ENCODE measurements at regions not wholly inside any gene's neighbourhood (a gene's known extent, or its start where the extent isn't known, plus 50 kb on each side); places are given as distances from the start of the nearest gene placed in this dataset.

- Histone ChIP-seq H3K9me3 (ENCODE audit: low read length) (no peaks in the 10 kb centered on the region), H2AFZ (ENCODE audit: low read length) (no peak overlapping the region), H3K27me3 (ENCODE audit: low read length) (peaks cover 18% of the 10 kb centered on the region; the same call in 1 of the 2 replicates), H3F3A (ENCODE audit: low read length, unreplicated experiment) (no peaks in the 10 kb centered on the region), H3K4me1 (ENCODE audit: insufficient read depth, low read length) (no peaks in the 10 kb centered on the region), H3K9me2 (replicated peaks; ENCODE audit: low read length) (no peaks in the 10 kb centered on the region), H3K4me3 (ENCODE audit: low read length) (no peak overlapping the region), H3K9ac (ENCODE audit: low read length) (no peak overlapping the region), H3K27ac (ENCODE audit: low read length) (no peak overlapping the region), H4K20me1 (ENCODE audit: low read length) (no peaks in the 10 kb centered on the region), H3K79me2 (ENCODE audit: low read length) (no peaks in the 10 kb centered on the region), H3K36me3 (ENCODE audit: low read depth, low read length) (no peaks in the 10 kb centered on the region), H3K4me2 (ENCODE audit: low read length) (no peak overlapping the region)
- intact Hi-C loops (cut with micrococcal nuclease), result no loop called here
- CTCF ChIA-PET, result no interaction called here
- POLR2A ChIA-PET (ENCODE audit: unreplicated experiment), result no interaction called here
- ATAC-seq (no peak), DNase-seq (no peak)
- no TSS peak for BruUV-seq (replicated peaks)
- TF ChIP-seq CTCF (conservative IDR thresholded peaks at IDR 0.05; ENCODE audit: low read depth, low read length), result no peak
- no peak for TF ChIP-seq EZH2 (IDR thresholded peaks at IDR 0.05; ENCODE audit: low read length, unreplicated experiment)
- no peak for TF ChIP-seq EZH2phosphoT487 (IDR thresholded peaks at IDR 0.05; ENCODE audit: borderline replicate concordance, low read length)
Observed at GRCh38 chr14:23864259-23864658, 89.3 kb upstream of the DHRS4 start.

DNA sequence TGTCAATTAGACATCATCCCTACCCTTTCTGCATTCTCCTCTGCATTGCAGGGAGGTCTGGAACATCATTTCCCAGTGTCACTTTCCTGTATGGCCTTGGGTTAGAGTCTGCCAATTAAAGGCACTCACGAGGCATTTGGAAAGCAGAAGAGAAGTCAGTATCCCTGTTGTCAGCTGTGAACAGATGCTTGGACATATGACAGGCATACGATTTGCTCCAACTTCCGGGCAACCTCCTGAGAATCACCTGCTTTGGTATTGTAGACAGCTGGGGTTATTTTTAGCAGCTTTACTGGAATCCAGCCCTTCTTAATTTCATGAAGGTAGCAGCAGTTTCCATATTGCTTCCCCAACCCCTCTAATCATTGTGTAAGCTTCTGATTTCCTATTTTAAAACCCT is 88.7 kb upstream of the DHRS4 start:
- CTCF ChIA-PET, result no interaction called here
- POLR2A ChIA-PET (ENCODE audit: unreplicated experiment), result no interaction called here

GRCh38 chr14:23865502-23865901 is 88.1 kb upstream of the DHRS4 start:
- TF ChIP-seq EZH2 (IDR thresholded peaks at IDR 0.05; ENCODE audit: low read length, unreplicated experiment) (no peak), CTCF (conservative IDR thresholded peaks at IDR 0.05; ENCODE audit: low read depth, low read length) (no peak), EZH2phosphoT487 (IDR thresholded peaks at IDR 0.05; ENCODE audit: borderline replicate concordance, low read length) (no peak)
- ChIA-PET CTCF (no interaction called here), POLR2A (ENCODE audit: unreplicated experiment) (no interaction called here)
- Histone ChIP-seq H3K9me3 (ENCODE audit: low read length) (no peaks in the 10 kb centered on the region), H3K4me3 (ENCODE audit: low read length) (no peak overlapping the region), H3K4me2 (ENCODE audit: low read length) (no peak overlapping the region), H3K79me2 (ENCODE audit: low read length) (no peaks in the 10 kb centered on the region), H3K36me3 (ENCODE audit: low read depth, low read length) (no peaks in the 10 kb centered on the region), H2AFZ (ENCODE audit: low read length) (no peak overlapping the region), H3K9ac (ENCODE audit: low read length) (no peak overlapping the region), H3F3A (ENCODE audit: low read length, unreplicated experiment) (no peaks in the 10 kb centered on the region), H3K27ac (ENCODE audit: low read length) (no peak overlapping the region), H3K9me2 (replicated peaks; ENCODE audit: low read length) (no peaks in the 10 kb centered on the region), H3K4me1 (ENCODE audit: insufficient read depth, low read length) (no peaks in the 10 kb centered on the region), H3K27me3 (ENCODE audit: low read length) (peaks cover 5% of the 10 kb centered on the region; the same call in 1 of the 2 replicates), H4K20me1 (ENCODE audit: low read length) (no peaks in the 10 kb centered on the region)
- intact Hi-C loops (cut with micrococcal nuclease), result no loop called here
- peak; percentile 27 for DNase-seq
- no TSS peak for BruUV-seq (replicated peaks)
- ATAC-seq, result peak; percentile 65

More for the DNA sequence above, 88.7 kb upstream of the DHRS4 start:
- no peaks in the 10 kb centered on the region for H3K9me3 ChIP-seq (ENCODE audit: low read length)
- H3K4me1 ChIP-seq (ENCODE audit: insufficient read depth, low read length), result no peaks in the 10 kb centered on the region
- H3F3A ChIP-seq (ENCODE audit: low read length, unreplicated experiment), result no peaks in the 10 kb centered on the region
- no peaks in the 10 kb centered on the region for H3K79me2 ChIP-seq (ENCODE audit: low read length)
- no TSS peak for BruUV-seq (replicated peaks)
- no peak overlapping the region for H3K27ac ChIP-seq (ENCODE audit: low read length)
- DNase-seq (no peak), ATAC-seq (no peak)
- no peak overlapping the region for H3K4me2 ChIP-seq (ENCODE audit: low read length)
- no peak overlapping the region for H2AFZ ChIP-seq (ENCODE audit: low read length)
- H3K9ac ChIP-seq (ENCODE audit: low read length), result no peak overlapping the region
- peaks cover 12% of the 10 kb centered on the region; the same call in 1 of the 2 replicates for H3K27me3 ChIP-seq (ENCODE audit: low read length)
- intact Hi-C loops (cut with micrococcal nuclease), result no loop called here
- no peak for TF ChIP-seq EZH2 (IDR thresholded peaks at IDR 0.05; ENCODE audit: low read length, unreplicated experiment)
- TF ChIP-seq EZH2phosphoT487 (IDR thresholded peaks at IDR 0.05; ENCODE audit: borderline replicate concordance, low read length), result no peak
- no peak for TF ChIP-seq CTCF (conservative IDR thresholded peaks at IDR 0.05; ENCODE audit: low read depth, low read length)
- H3K4me3 ChIP-seq (ENCODE audit: low read length), result no peak overlapping the region
- no peaks in the 10 kb centered on the region for H3K9me2 ChIP-seq (replicated peaks; ENCODE audit: low read length)
- no peaks in the 10 kb centered on the region for H4K20me1 ChIP-seq (ENCODE audit: low read length)
- no peaks in the 10 kb centered on the region for H3K36me3 ChIP-seq (ENCODE audit: low read depth, low read length)

All from PC-3 (cell line).